Effector memory CD4-positive, alpha-beta T cell (primary cell): ENCODE measurements at regions not wholly inside any gene's neighbourhood (a gene's known extent, or its start where the extent isn't known, plus 50 kb on each side); places are given as distances from the start of the nearest gene placed in this dataset.

Experiments
- DNase-seq, 3 donors: peaks; one replicate each; pipeline ENCODE4 v3.0.0-alpha.2; 2020
- H3K27ac ChIP-seq: 2 replicates; pipeline ENCODE4 v1.7.0; 2013; ENCODE audit warnings: mild to moderate bottlenecking, low read length, moderate library complexity; ENCODE audit not compliant: insufficient read depth, poor library complexity, severe bottlenecking
- H3K27me3 ChIP-seq: replicated peaks from 2 replicates; pipeline ENCODE4 v1.7.0; 2013; ENCODE audit warnings: mild to moderate bottlenecking, low read length; ENCODE audit not compliant: insufficient read depth, control insufficient read depth, poor library complexity, severe bottlenecking
- H3K36me3 ChIP-seq: 2 replicates; pipeline ENCODE4 v1.7.0; 2013; ENCODE audit warnings: mild to moderate bottlenecking, low read length, moderate library complexity; ENCODE audit not compliant: control insufficient read depth, insufficient read depth
- H3K4me1 ChIP-seq: 2 replicates; pipeline ENCODE4 v1.7.0; 2013; ENCODE audit warnings: low read length, mild to moderate bottlenecking; ENCODE audit not compliant: control insufficient read depth, insufficient read depth, poor library complexity, severe bottlenecking
- H3K4me3 ChIP-seq: 2 replicates; pipeline ENCODE4 v1.7.0; 2013; ENCODE audit warnings: low read length, low read depth, mild to moderate bottlenecking; ENCODE audit not compliant: insufficient read depth, poor library complexity, severe bottlenecking
- H3K9me3 ChIP-seq: 2 replicates; pipeline ENCODE4 v1.7.0; 2013; ENCODE audit warnings: mild to moderate bottlenecking, low read length, moderate library complexity; ENCODE audit not compliant: control insufficient read depth

DNA sequence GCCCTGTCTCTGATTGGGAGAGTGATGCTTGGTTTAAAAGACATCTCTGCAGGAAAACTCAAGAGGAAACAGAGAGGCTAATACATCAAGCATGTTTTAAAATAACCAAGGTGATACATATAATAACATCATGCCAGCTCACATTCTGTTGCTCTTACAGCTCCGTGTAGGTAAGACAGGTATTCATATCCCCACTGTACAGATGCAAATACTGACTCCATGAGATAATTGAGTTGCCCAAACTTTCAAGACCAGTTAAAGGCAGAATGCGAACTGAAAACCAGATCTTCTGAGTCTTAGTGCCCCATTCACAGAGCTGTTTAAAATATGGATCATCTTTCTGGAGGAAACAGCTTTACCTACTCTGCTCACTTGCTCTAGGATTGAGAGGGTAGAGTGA is 214.0 kb downstream of the PIK3R1 start:
- DNase-seq = no peak
- no peaks in the 10 kb centered on the region for H3K9me3 ChIP-seq
- peaks cover 32% of the 10 kb centered on the region for H3K4me1 ChIP-seq
- H3K4me3 ChIP-seq = no peak overlapping the region
- H3K27me3 ChIP-seq = no peaks in the 10 kb centered on the region
- no peaks in the 10 kb centered on the region for H3K36me3 ChIP-seq
- no peak overlapping the region for H3K27ac ChIP-seq

DNA sequence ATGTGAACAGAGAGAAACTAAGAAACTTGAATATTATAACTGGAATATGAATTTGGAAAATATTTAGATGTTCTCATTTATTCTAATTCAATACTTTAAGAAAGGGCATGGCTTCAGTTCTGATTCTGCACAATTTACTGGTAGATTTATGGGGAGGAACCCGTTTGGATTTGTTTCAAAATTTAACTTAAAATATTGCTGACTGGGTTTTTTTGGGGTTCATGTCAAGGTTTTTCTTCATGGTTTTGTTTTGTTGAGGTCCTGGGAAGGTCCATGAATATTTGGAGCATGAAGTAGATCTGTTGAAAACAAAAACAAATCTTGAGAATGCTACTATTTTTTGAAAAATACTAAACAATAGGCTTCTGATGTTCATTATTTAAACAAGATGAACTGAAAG is 214.7 kb downstream of the PIK3R1 start:
- H3K9me3 ChIP-seq = no peaks in the 10 kb centered on the region
- no peaks in the 10 kb centered on the region for H3K27me3 ChIP-seq
- H3K4me1 ChIP-seq = peaks cover 34% of the 10 kb centered on the region
- H3K36me3 ChIP-seq = no peaks in the 10 kb centered on the region
- H3K4me3 ChIP-seq = no peak overlapping the region
- H3K27ac ChIP-seq = no peak overlapping the region
- DNase-seq = no peak

DNA sequence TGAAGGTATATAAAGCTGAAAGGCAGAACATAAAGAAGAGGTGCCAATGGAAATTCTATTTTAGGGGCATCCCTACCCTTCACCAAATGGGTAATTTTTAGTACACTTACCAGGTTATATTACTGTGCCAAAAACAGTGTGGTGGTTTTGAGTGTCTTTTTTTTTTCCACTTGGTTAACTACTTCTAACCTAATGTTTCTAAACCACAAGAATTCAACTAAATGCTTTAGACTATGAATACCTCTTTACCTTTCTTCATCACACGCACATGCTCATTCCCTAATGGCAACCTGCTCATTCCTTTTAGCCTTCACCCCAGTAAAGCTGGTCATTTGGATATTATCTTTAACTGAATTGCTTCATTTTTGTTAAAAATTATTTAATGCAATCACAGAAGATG is 215.6 kb downstream of the PIK3R1 start:
- DNase-seq = no peak
- Histone ChIP-seq H3K4me1 (peaks cover 30% of the 10 kb centered on the region), H3K36me3 (no peaks in the 10 kb centered on the region), H3K27ac (no peak overlapping the region), H3K27me3 (no peaks in the 10 kb centered on the region), H3K9me3 (no peaks in the 10 kb centered on the region), H3K4me3 (no peak overlapping the region)

DNA sequence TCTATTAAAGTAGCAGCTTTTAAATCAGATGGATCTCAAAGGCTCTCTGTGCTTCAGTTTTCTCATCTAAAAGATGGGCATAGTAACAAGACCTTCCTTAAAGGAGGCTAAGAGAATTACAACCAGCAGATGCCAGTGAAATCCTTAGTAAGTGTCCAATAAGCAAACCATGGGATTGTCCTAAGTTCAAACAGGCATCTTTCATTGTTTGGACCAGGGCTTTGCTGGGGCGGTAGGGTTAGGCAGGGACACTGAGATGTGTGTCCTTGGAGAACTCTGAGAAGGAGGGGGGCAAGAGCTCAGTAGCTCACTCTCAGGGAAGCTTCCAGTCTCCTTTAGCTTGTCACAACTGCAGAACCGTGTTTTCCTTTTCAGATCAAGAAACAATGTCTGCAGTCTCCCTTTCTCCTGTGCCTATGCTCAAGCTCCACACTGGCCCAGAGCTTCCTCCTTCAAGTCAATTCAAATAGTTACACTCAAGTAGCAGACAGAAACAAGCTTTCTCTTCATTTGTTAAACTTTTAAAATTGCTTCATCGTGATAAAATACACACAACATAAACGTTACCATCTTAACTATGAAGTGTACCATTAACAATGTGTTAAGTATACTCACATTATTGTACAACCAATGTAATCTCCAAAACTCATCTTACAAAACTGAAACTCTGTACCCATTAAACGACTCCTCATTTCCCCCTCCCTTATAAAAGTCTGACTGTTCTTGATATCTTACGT is 216.2 kb downstream of the PIK3R1 start:
- Histone ChIP-seq H3K9me3 (no peaks in the 10 kb centered on the region), H3K4me1 (peaks cover 28% of the 10 kb centered on the region), H3K27me3 (no peaks in the 10 kb centered on the region), H3K27ac (no peak overlapping the region), H3K36me3 (no peaks in the 10 kb centered on the region), H3K4me3 (no peak overlapping the region)
- no peak for DNase-seq

- peak; percentile 24 to 56 (median 32) for DNase-seq
These were observed 217.1 kb downstream of the PIK3R1 start for GRCh38 chr5:68432682-68433081.

GRCh38 chr5:68433526-68433922 is 218.0 kb downstream of the PIK3R1 start:
- Histone ChIP-seq H3K27ac (peak overlapping the region; percentile 37), H3K27me3 (no peaks in the 10 kb centered on the region), H3K36me3 (no peaks in the 10 kb centered on the region), H3K4me1 (peaks cover 28% of the 10 kb centered on the region), H3K9me3 (no peaks in the 10 kb centered on the region), H3K4me3 (no peak overlapping the region)
- no peak for DNase-seq

More at GRCh38 chr5:68432682-68433081, 217.1 kb downstream of the PIK3R1 start:
- Histone ChIP-seq H3K4me3 (no peak overlapping the region), H3K4me1 (peaks cover 28% of the 10 kb centered on the region), H3K36me3 (no peaks in the 10 kb centered on the region), H3K9me3 (no peaks in the 10 kb centered on the region), H3K27ac (no peak overlapping the region), H3K27me3 (no peaks in the 10 kb centered on the region)

DNA sequence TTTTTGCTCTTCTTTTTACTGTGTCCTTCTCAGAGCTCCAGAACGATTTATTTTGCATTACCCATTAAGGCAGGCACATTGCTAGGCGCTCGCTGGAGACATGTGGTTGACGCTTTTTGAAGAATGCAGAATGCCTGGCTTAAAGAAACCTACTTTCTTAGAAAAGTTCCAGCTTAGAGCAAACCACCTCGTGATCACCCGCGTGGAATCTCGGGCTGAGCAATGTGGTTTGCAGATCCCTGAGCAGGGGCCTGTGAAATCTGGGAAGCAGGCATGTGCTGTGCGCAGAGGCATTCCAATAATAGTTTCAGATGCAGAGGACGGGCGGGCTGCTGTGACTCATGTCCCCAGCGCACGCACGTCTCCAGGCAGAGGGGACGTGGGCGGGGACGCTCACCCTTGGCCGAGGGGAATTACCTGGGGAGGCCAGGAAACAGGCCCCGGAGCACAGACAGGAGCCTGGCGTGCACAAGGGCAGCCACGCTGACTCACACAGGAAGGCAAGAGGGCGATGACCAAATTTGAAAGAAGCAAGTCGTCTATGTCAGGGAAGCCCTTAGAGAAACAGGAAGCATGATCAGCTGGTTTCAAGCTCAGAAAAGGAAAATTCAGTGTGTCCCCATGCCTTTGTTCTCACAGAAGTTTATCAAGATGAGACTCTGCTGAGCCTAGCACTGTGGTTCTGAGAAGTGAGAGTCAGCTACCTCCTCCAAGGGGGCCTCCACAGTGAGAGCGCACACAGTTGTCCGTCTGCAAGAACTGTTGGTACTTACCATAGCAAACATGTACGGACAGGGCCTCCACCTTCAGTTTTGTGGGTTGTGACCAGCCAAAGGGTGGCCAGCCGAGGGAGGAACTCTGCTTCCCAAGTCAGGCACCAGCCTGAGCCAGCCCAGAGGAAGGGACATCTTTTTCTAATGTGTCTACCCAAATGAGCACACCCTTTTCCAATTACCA is 218.6 kb downstream of the PIK3R1 start:
- Histone ChIP-seq H3K36me3 (no peaks in the 10 kb centered on the region), H3K4me3 (no peak overlapping the region), H3K9me3 (no peaks in the 10 kb centered on the region), H3K4me1 (peaks cover 28% of the 10 kb centered on the region), H3K27ac (peak overlapping the region; percentile 68), H3K27me3 (no peaks in the 10 kb centered on the region)
- peak; percentile 81 to 92 (median 82) for DNase-seq

DNA sequence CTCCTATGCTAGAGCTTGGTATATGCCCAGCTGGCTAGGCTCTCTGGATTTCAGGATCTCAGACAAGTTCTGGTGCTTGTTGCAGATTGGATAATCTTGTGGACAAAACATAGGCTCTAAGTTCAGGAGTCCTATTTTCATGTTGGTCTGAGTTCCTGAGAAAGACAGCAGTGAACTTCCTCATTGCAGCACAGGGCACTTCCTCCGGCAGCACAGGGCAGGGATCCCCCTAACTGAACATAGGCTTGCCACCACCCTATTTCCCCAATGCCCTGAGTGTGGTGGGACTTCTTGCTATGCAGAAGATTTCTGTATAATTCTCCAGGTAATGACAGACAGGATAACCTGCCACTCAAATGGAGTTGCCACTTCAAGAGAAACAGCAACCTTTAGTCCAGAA is 220.1 kb downstream of the PIK3R1 start:
- no peak for DNase-seq
- no peak overlapping the region for H3K27ac ChIP-seq
- H3K4me3 ChIP-seq = no peak overlapping the region

DNA sequence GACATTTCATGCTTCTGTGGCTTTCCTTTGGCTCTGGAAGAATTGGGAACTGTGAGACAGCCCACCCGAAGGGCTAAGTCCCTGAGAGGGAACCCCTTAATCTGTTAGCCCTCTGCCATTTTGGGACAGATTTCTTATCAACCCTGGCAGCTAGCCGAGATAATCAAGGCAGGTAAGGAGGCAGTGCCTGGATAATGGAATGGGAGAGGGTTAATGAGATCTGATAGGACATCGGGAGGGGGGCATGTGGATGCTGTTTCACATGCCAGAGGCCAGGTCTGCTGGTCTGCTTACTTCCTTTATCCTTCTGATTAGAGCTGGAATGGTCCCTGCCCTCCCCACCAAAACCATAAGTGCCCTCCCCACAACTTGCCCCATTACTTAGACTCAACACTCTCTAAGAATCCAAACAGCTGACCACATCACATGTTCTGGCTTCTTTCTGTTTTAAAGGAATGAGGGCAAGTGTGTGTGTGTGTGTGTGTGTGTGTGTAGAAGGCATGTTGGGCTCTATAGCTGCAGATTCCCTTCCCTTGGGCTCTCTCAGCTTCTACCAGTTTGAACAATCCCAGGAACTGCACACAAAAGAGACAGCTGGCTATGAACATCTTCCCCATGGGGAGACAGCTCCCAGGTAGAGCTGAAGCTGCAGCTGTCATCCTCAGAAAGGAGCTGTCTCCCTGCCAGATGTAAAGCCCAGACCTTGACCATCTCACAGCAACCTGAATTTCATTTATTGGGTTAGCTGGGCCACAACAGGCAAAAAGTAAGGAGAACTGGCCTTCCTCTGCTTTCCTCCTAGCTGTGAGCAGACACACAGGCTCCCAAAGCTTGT is 221.3 kb downstream of the PIK3R1 start:
- no peak overlapping the region for H3K27ac ChIP-seq
- H3K4me3 ChIP-seq = no peak overlapping the region
- DNase-seq = no peak
- peaks cover 32% of the 10 kb centered on the region for H3K4me1 ChIP-seq
- H3K27me3 ChIP-seq = no peaks in the 10 kb centered on the region
- no peaks in the 10 kb centered on the region for H3K36me3 ChIP-seq
- H3K9me3 ChIP-seq = no peaks in the 10 kb centered on the region

More for the DNA sequence above, 220.1 kb downstream of the PIK3R1 start:
- Histone ChIP-seq H3K4me1 (peaks cover 28% of the 10 kb centered on the region), H3K27me3 (no peaks in the 10 kb centered on the region), H3K36me3 (no peaks in the 10 kb centered on the region), H3K9me3 (no peaks in the 10 kb centered on the region)
